DOHH2 (cell line): ENCODE measurements at regions not wholly inside any gene's neighbourhood (a gene's known extent, or its start where the extent isn't known, plus 50 kb on each side); places are given as distances from the start of the nearest gene placed in this dataset.

Experiments
- EZH2phosphoT487 ChIP-seq: fragments of 200-600 bp; sonication (generic); IDR thresholded peaks from 2 replicates; pipeline ENCODE4 v1.6.1; 2017; ENCODE audit warnings: borderline replicate concordance, mild to moderate bottlenecking, antibody characterized with exemption, low read length, moderate library complexity, mixed read lengths
- TF ChIP-seq, protein P1 (sequence below): fragments of 200-600 bp; sonication (generic); IDR thresholded peaks from one replicate; pipeline ENCODE4 v1.5.1; 2014; ENCODE audit warnings: antibody characterized with exemption, mild to moderate bottlenecking, low read depth, low read length; ENCODE audit not compliant: poor library complexity, severe bottlenecking

DNA sequence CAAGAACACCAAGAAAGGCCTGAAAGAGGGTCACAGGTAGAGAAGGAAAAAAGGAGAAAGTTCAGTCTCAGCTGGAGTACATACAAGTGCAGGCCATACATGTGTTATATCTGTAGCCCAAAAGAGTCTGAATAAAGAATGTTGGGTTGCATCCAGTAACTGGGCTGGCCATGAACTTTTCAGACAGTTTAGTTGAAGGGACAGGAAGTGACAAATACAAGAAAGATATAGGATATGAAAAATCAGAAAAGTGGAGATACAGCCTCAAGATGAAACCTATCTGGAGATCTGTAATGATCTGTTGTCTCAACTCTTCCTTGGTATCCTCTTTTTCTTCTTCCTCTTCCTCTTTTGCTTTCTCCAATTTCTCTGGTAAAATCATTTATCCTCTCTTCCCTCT is 671.7 kb downstream of the MECOM start:
- TF ChIP-seq, protein P1, sequence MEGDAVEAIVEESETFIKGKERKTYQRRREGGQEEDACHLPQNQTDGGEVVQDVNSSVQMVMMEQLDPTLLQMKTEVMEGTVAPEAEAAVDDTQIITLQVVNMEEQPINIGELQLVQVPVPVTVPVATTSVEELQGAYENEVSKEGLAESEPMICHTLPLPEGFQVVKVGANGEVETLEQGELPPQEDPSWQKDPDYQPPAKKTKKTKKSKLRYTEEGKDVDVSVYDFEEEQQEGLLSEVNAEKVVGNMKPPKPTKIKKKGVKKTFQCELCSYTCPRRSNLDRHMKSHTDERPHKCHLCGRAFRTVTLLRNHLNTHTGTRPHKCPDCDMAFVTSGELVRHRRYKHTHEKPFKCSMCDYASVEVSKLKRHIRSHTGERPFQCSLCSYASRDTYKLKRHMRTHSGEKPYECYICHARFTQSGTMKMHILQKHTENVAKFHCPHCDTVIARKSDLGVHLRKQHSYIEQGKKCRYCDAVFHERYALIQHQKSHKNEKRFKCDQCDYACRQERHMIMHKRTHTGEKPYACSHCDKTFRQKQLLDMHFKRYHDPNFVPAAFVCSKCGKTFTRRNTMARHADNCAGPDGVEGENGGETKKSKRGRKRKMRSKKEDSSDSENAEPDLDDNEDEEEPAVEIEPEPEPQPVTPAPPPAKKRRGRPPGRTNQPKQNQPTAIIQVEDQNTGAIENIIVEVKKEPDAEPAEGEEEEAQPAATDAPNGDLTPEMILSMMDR, result no peak
- TF ChIP-seq EZH2phosphoT487, result no peak
